Natural killer cell (primary cell): ENCODE measurements at regions not wholly inside any gene's neighbourhood (a gene's known extent, or its start where the extent isn't known, plus 50 kb on each side); places are given as distances from the start of the nearest gene placed in this dataset.

Experiments
- ATAC-seq, 3 donors: fragments of 150-1000 bp in 2 of 3; fragments of 200-7000 bp in 1 of 3; cut with Tn5 transposase; 1 replicate in 1 of 3; 2 replicates in 2 of 3; pipeline ENCODE4 v1.10.0; 2021; ENCODE audit warnings: mild to moderate bottlenecking in 2 of 3, moderate library complexity in 2 of 3
- DNase-seq, 2 donors: peaks; one replicate each; pipeline versions ENCODE4 v3.0.0 to v3.0.0-alpha.2; 2013 to 2021; ENCODE audit warnings: mixed read lengths in 1 of 2
- H3K27ac ChIP-seq: one replicate; pipeline ENCODE4 v1.5.1; 2013; ENCODE audit warnings: mild to moderate bottlenecking, low read length
- H3K27me3 ChIP-seq: one replicate; pipeline ENCODE4 v1.6.1; 2013; ENCODE audit warnings: low read length; ENCODE audit not compliant: control insufficient read depth, insufficient read depth
- H3K36me3 ChIP-seq: one replicate; pipeline ENCODE4 v1.6.1; 2013; ENCODE audit warnings: low read length; ENCODE audit not compliant: control insufficient read depth, insufficient read depth
- H3K4me1 ChIP-seq: one replicate; pipeline ENCODE4 v1.6.1; 2013; ENCODE audit warnings: low read length; ENCODE audit not compliant: control insufficient read depth, insufficient read depth
- H3K4me3 ChIP-seq: one replicate; pipeline ENCODE4 v1.5.1; 2013; ENCODE audit warnings: low read length
- H3K9me3 ChIP-seq: one replicate; pipeline ENCODE4 v1.6.1; 2013; ENCODE audit warnings: low read length; ENCODE audit not compliant: control insufficient read depth, insufficient read depth
- H3K27ac Mint-ChIP-seq, 2 donors: one replicate each; pipeline ENCODE4 v1.8.0; 2022; ENCODE audit warnings: mild to moderate bottlenecking in 2 of 2, mixed read lengths in 2 of 2, moderate library complexity in 1 of 2
- H3K27me3 Mint-ChIP-seq, 2 donors: one replicate each; pipeline ENCODE4 v1.8.0; 2022; ENCODE audit warnings: low read depth in 2 of 2, mixed read lengths in 2 of 2
- H3K36me3 Mint-ChIP-seq: one replicate; pipeline ENCODE4 v1.8.0; 2022; ENCODE audit warnings: mixed read lengths
- H3K4me1 Mint-ChIP-seq, 2 donors: one replicate each; pipeline ENCODE4 v1.8.0; 2022; ENCODE audit warnings: mixed read lengths in 2 of 2
- H3K4me3 Mint-ChIP-seq: one replicate; pipeline ENCODE4 v1.8.0; 2022; ENCODE audit warnings: mild to moderate bottlenecking, moderate library complexity, mixed read lengths
- H3K9me3 Mint-ChIP-seq, 2 donors: one replicate each; pipeline ENCODE4 v1.8.0; 2022; ENCODE audit warnings: mixed read lengths in 2 of 2
- WGBS: methylation state at CpG from one replicate; pipeline ENCODE4 v1.1.7; 2013; ENCODE audit warnings: missing lambda C conversion rate; ENCODE audit not compliant: insufficient coverage; 5-methylcytosine and 5-hydroxymethylcytosine counted together
- intact Hi-C: fragments of 100-400 bp; cut with micrococcal nuclease; formaldehyde crosslinking; loops from one replicate; pipeline ENCODE4 v1.14.2; 2022
- TF ChIP-seq, protein P1 (sequence below): fragments of 200-600 bp; IDR thresholded peaks from one replicate; pipeline ENCODE4 v1.8.0; 2022; ENCODE audit warnings: antibody characterized with exemption

DNA sequence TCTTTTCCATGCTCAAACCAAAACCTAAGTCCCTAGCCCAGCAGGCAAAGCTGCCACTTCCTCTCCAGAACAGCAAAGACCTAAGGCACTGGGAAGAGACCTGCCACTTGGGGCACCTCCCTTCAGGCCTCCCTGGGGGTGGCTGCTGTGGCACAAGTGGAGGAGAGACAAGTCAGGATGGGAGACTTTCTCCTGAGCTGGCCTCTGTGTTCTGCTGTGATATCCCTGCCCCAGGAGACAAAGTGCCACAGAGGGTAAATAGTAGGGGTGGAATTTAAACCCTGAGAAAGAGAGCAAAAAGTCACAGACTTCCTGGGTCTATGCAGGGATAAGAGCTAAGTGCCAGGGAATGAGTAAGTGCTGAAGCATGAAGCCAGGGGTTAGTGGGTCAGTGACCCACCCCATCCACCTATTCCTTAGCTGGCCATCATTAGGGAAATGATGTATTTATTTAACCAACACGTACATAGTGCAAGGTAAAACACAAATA lies 84.2 kb downstream of the MRPL14 start:
- Histone ChIP-seq H3K27ac (no peak overlapping the region), H3K4me3 (no peak overlapping the region), H3K36me3 (no peaks in the 10 kb centered on the region), H3K9me3 (no peaks in the 10 kb centered on the region), H3K27me3 (no peaks in the 10 kb centered on the region), H3K4me1 (no peaks in the 10 kb centered on the region)
- H3K27me3 Mint-ChIP-seq, result peaks cover 0 to 11% of the 10 kb centered on the region in 2 donors
- TF ChIP-seq, protein P1, sequence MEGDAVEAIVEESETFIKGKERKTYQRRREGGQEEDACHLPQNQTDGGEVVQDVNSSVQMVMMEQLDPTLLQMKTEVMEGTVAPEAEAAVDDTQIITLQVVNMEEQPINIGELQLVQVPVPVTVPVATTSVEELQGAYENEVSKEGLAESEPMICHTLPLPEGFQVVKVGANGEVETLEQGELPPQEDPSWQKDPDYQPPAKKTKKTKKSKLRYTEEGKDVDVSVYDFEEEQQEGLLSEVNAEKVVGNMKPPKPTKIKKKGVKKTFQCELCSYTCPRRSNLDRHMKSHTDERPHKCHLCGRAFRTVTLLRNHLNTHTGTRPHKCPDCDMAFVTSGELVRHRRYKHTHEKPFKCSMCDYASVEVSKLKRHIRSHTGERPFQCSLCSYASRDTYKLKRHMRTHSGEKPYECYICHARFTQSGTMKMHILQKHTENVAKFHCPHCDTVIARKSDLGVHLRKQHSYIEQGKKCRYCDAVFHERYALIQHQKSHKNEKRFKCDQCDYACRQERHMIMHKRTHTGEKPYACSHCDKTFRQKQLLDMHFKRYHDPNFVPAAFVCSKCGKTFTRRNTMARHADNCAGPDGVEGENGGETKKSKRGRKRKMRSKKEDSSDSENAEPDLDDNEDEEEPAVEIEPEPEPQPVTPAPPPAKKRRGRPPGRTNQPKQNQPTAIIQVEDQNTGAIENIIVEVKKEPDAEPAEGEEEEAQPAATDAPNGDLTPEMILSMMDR, result no peak
- no peak for ATAC-seq
- intact Hi-C loops, result no loop called here
- no peak for DNase-seq
- WGBS, result 86% methylated on average over 1 of the region's 1 CpG
- H3K27ac Mint-ChIP-seq, result no peak overlapping the region
- H3K4me1 Mint-ChIP-seq, result no peaks in the 10 kb centered on the region
- H3K9me3 Mint-ChIP-seq, result no peaks in the 10 kb centered on the region
- H3K4me3 Mint-ChIP-seq, result no peak overlapping the region
- H3K36me3 Mint-ChIP-seq, result no peaks in the 10 kb centered on the region

DNA sequence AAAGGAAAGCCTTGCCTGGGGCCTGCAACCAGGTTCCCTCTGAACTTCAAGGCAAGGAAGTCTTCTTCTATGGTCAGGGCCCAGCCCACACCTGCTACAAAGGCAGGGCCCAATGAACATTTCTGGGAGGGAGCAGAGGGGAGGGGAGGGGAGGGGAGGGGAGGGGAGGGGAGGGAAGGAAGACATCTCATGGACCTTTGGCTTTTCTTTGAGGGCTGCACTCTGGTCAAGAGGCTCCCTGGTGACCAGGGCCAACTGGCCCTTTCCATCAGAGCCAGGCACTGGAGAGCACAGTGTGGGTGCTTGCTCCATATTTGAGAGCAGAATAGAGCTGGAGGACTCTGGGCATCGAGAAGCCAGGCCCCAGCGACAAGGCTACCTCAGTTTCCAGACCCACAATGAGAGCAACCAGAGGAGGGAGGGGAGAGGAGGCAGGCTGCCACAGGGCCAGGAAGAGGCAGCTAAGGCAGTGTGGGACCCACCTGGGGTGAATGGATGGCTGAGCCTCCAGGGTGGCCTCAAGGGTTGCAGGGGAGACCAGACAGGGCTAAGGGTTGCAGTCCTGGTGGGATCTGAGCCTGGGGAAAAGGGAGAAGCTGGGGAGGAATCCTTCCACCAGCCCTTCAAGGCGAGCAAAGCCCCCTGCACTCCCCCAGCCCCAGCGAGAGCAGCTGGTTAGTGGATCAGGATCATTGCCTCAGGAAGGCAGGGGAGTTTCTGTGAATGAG lies 84.8 kb downstream of the MRPL14 start:
- Histone ChIP-seq H3K4me1 (no peaks in the 10 kb centered on the region), H3K4me3 (no peak overlapping the region), H3K27ac (no peak overlapping the region), H3K36me3 (no peaks in the 10 kb centered on the region), H3K9me3 (no peaks in the 10 kb centered on the region), H3K27me3 (no peaks in the 10 kb centered on the region)
- no peaks in the 10 kb centered on the region for H3K36me3 Mint-ChIP-seq
- H3K27me3 Mint-ChIP-seq, result peaks cover 0 to 11% of the 10 kb centered on the region in 2 donors
- H3K4me1 Mint-ChIP-seq, result no peaks in the 10 kb centered on the region
- 84% methylated on average over 3 of the region's 4 CpGs for WGBS
- ATAC-seq (no peak), DNase-seq (no peak)
- no peaks in the 10 kb centered on the region for H3K9me3 Mint-ChIP-seq
- H3K27ac Mint-ChIP-seq, result no peak overlapping the region
- no peak overlapping the region for H3K4me3 Mint-ChIP-seq
- intact Hi-C loops, result no loop called here
- TF ChIP-seq, protein P1, result no peak

DNA sequence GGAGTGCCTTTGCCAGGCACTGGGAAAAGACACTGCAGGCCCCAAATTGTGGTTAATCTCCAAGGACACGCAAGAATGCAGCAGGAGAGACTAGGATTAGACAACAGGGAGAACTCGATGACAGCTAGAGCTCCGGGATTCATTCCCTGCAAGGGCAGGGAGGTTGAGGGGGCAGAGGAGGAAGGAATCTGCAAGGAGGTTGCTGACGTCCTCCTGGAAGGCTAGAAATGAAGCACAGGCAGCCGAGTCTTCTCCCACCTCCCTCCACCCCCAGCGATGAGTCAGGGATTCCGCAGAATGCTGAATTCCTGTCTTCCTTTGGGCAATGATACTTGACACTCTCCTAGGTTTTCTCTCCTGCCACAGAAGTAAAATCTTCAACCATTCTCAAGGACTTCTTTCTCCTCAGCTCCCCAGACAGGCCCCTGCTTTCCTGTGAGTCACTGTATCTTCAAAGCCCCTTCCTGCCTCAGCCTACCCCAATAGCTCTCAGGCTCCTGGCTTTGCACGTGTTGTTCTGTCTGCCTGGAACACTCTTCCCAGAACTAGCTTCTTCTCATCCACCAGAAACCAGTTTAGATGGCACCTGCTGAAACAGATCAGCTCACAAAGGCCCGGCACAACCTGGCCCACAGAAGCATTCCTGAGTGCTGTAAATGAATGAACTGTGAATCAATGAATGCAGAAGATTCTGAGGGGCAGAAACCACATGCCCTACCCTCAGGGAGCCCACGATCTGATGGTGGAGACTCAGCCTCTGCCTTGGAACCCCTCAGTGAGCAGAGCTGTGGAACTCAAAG lies 85.6 kb downstream of the MRPL14 start:
- no peak overlapping the region for H3K27ac ChIP-seq
- H3K4me3 ChIP-seq, result no peak overlapping the region
- H3K4me1 ChIP-seq, result no peaks in the 10 kb centered on the region
- intact Hi-C loops, result no loop called here
- Mint-ChIP-seq H3K27me3 (peaks cover 0 to 8% of the 10 kb centered on the region in 2 donors), H3K9me3 (no peaks in the 10 kb centered on the region), H3K4me3 (no peak overlapping the region), H3K36me3 (no peaks in the 10 kb centered on the region), H3K4me1 (no peaks in the 10 kb centered on the region), H3K27ac (no peak overlapping the region)
- H3K9me3 ChIP-seq, result no peaks in the 10 kb centered on the region
- H3K36me3 ChIP-seq, result no peaks in the 10 kb centered on the region
- H3K27me3 ChIP-seq, result no peaks in the 10 kb centered on the region
- TF ChIP-seq, protein P1, result no peak
- ATAC-seq (no peak), DNase-seq (no peak)
- 71% methylated on average over 10 of the region's 10 CpGs for WGBS
